Activated naive CD4-positive, alpha-beta T cell treated with anti-CD3 and anti-CD28 coated beads for 36 hours (primary cell): ENCODE measurements at regions not wholly inside any gene's neighbourhood (a gene's known extent, or its start where the extent isn't known, plus 50 kb on each side); places are given as distances from the start of the nearest gene placed in this dataset.

Experiments used
- CTCF ChIA-PET: fragments of 350-600 bp; sonication (Branson Sonifier 250); formaldehyde crosslinking; loops from one replicate; lab custom pipeline; 2021; ENCODE audit warnings: antibody characterized with exemption; lab: Charles Lee
- DNase-seq: peaks from one replicate; pipeline ENCODE4 v3.0.0-alpha.2; 2020
- H3K27ac Mint-ChIP-seq: one replicate; pipeline ENCODE4 v1.8.0; 2021; ENCODE audit warnings: mild to moderate bottlenecking, mixed read lengths
- H3K27me3 Mint-ChIP-seq: one replicate; pipeline ENCODE4 v1.8.0; 2021; ENCODE audit warnings: low read depth, mixed read lengths
- H3K36me3 Mint-ChIP-seq: one replicate; pipeline ENCODE4 v1.8.0; 2021; ENCODE audit warnings: low read depth, mixed read lengths
- H3K4me1 Mint-ChIP-seq: one replicate; pipeline ENCODE4 v1.8.0; 2021; ENCODE audit warnings: low read depth, mixed read lengths
- H3K4me3 Mint-ChIP-seq: one replicate; pipeline ENCODE4 v1.8.0; 2021; ENCODE audit warnings: mild to moderate bottlenecking, moderate library complexity, mixed read lengths
- H3K9me3 Mint-ChIP-seq: one replicate; pipeline ENCODE4 v1.8.0; 2021; ENCODE audit warnings: mixed read lengths
- intact Hi-C: fragments of 100-400 bp; cut with micrococcal nuclease; formaldehyde crosslinking; loops from one replicate; pipeline ENCODE4 v1.15.1; 2023

DNA sequence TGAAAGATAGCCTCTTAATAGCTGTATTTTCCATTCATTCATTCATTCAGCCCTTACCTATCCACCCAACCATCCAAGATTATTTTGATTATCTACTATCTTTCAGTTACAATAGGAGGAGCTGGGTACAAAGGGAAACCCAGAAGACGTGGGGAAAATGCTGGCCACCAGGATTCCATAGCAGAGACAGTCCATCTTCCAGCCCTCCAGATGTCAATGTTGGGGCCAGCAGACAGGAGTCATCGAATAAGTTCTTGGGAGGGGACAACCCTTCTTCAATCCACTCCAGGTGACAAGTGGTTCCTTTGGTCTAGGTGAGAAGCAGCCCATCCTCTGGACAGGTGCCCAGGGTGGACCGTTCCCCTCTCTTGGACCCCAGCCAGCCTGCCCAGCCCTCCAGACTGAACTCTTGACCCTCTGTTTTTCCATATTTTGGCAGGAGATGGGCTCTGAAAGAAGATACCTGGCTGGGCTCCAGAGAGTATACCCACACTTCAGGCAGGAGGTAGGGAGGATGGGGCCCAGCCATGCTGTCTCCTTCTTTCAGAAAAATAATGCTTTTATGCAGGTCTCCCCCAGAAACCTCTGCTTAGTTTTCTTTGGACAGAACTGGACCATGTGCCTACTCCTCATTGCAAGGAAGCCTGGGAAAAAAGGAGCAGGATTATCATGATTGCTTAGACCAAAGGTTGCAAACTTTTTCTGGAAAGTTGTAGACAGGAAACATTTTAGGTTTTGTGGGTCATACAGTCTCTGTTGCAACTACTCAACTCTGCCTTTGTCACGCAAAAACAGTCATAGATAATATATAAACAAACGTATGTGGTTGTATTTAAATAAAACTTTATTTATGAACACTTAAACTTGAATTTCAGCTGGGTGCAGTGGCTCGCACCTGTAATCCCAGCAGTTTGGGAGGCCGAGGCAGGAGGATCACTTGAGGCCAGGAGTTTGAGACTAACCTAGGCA, 95.5 kb upstream of the SMNDC1 start:
- intact Hi-C loops, result no loop called here
- Mint-ChIP-seq H3K27ac (no peak overlapping the region), H3K36me3 (no peaks in the 10 kb centered on the region), H3K9me3 (no peaks in the 10 kb centered on the region), H3K4me1 (peaks cover 14% of the 10 kb centered on the region), H3K27me3 (no peaks in the 10 kb centered on the region), H3K4me3 (no peak overlapping the region)
- CTCF ChIA-PET, result interaction anchor here (1.0 kb wide), 1 partner anchor 13 kb away, joined by 5 read pairs; no protein-coding TSS in a partner anchor
- DNase-seq, result no peak

DNA sequence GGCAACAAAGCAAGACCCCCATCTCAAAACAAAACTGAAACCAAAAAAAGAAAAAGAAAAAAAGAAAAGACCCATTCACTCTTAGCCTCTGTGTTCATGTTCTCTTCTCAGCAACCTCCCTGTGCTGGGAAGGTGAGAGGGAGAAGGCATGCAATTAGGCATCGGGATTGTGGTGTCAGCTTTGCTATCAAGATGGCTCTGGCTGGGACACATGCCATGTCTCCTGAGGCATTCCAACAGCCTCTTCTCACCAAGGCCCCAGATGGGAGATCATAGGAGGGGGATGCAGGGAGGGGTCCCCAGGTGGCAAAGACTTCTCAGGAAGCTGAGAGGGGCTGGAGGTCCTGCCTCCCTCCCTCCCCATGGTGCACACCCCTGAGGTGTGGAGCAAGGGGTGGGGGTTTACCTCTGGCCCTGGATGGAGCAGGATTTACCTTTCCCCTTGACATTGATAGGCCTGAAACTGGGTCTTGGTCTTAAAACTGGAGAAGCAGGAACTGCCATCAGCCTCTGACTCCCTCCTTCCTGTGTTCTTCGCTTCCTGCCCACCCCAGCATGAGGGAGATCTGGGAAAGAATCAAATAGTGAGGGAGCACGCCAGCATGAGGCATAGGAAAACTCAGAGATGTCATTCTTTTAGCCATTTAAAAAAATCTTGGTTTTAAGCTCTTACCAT, 96.2 kb upstream of the DUSP5 start:
- CTCF ChIA-PET, result interaction anchor here (1.3 kb wide), 1 partner anchor 47 kb away, joined by 4 read pairs; no protein-coding TSS in a partner anchor
- Mint-ChIP-seq H3K4me1 (peaks cover 6% of the 10 kb centered on the region), H3K27me3 (no peaks in the 10 kb centered on the region), H3K27ac (no peak overlapping the region), H3K4me3 (no peak overlapping the region), H3K36me3 (no peaks in the 10 kb centered on the region), H3K9me3 (no peaks in the 10 kb centered on the region)
- intact Hi-C loops, result no loop called here
- no peak for DNase-seq

- H3K36me3 Mint-ChIP-seq, result no peaks in the 10 kb centered on the region
- CTCF ChIA-PET, result interaction anchor here (0.6 to 1.3 kb wide), 2 partner anchors 10 to 47 kb away, joined by 4 to 5 read pairs; no protein-coding TSS in a partner anchor
- no peaks in the 10 kb centered on the region for H3K9me3 Mint-ChIP-seq
- DNase-seq, result no peak
- H3K27me3 Mint-ChIP-seq, result no peaks in the 10 kb centered on the region
- H3K4me1 Mint-ChIP-seq, result peaks cover 6% of the 10 kb centered on the region
- no peak overlapping the region for H3K27ac Mint-ChIP-seq
- no peak overlapping the region for H3K4me3 Mint-ChIP-seq
- intact Hi-C loops, result no loop called here
Observed at GRCh38 chr10:110402077-110402416, 95.7 kb upstream of the DUSP5 start.

DNA sequence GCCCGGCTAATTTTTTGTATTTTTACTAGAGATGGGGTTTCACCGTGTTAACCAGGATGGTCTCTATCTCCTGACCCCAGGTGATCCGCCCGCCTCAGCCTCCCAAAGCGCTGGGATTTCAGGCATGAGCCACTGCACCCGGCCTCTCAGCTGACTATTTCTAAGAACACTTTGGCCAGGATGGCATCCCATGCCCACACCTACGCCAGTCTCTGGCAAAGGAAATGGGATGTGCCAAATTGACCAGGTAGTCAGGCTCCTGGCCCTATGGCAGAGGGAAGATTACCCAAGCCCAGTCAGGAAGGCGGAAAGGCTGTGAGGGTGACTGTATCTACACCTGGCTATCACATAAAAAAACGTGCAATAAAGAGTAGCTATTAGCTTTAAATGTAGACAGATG, 94.1 kb upstream of the DUSP5 start:
- H3K4me3 Mint-ChIP-seq, result no peak overlapping the region
- CTCF ChIA-PET, result interaction anchor here (0.7 to 1.3 kb wide), 3 partner anchors 12 to 143 kb away, joined by 3 to 6 read pairs (median 3); no protein-coding TSS in a partner anchor
- H3K4me1 Mint-ChIP-seq, result peaks cover 5% of the 10 kb centered on the region
- H3K27me3 Mint-ChIP-seq, result no peaks in the 10 kb centered on the region
- no peaks in the 10 kb centered on the region for H3K9me3 Mint-ChIP-seq
- intact Hi-C loops, result no loop called here
- H3K27ac Mint-ChIP-seq, result no peak overlapping the region
- no peaks in the 10 kb centered on the region for H3K36me3 Mint-ChIP-seq
- no peak for DNase-seq

DNA sequence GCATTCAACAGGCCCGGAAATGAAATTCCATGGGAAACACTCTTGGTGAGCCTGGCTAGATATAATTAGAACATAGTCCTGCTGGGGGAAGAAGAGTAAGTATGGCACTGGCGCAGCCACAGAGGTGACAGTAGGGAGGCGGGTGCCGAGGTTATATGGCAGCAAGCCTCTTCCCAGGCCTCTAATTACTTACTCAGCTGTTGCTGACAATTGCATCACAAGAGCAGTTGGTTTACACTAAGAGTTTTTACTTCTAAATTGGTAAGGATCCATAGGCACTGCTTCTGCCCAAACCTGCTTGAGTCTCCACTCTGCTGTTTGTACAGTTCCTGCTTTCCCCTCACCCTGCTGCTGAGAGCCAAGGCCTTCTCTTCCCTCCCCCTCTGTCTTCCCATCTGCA, 93.3 kb upstream of the DUSP5 start:
- H3K4me3 Mint-ChIP-seq, result no peak overlapping the region
- H3K27me3 Mint-ChIP-seq, result no peaks in the 10 kb centered on the region
- CTCF ChIA-PET, result interaction anchor here (1.9 kb wide), 1 partner anchor 50 kb away, joined by 4 read pairs; no protein-coding TSS in a partner anchor
- no peak overlapping the region for H3K27ac Mint-ChIP-seq
- H3K36me3 Mint-ChIP-seq, result no peaks in the 10 kb centered on the region
- intact Hi-C loops, result no loop called here
- no peak for DNase-seq
- peaks cover under 1% of the 10 kb centered on the region for H3K4me1 Mint-ChIP-seq
- H3K9me3 Mint-ChIP-seq, result no peaks in the 10 kb centered on the region

DNA sequence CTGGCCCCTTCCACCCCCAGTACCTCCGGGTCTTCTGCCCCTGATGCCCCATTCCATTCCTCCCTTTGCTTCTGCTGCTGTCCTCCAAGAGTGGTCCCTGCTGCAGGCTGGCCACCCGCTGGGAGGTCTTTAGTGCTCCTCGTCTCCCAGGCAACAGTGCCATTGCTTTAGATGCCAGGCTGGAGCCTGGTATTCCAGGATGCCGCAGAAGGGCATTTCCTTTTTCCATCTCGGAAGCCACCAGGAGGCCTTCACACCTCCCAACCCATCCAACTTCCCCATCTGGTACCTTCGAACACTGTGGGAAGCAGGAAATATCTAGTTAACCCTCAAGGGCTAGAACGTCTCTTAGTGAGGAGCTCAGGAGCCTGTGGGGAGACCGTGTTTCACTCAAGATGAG, 92.9 kb upstream of the DUSP5 start:
- intact Hi-C loops, result no loop called here
- CTCF ChIA-PET, result interaction anchor here (1.0 to 1.9 kb wide), 2 partner anchors 10 to 50 kb away, joined by 3 to 4 read pairs; no protein-coding TSS in a partner anchor
- H3K9me3 Mint-ChIP-seq, result no peaks in the 10 kb centered on the region
- no peaks in the 10 kb centered on the region for H3K27me3 Mint-ChIP-seq
- H3K27ac Mint-ChIP-seq, result no peak overlapping the region
- H3K36me3 Mint-ChIP-seq, result no peaks in the 10 kb centered on the region
- no peak for DNase-seq
- no peak overlapping the region for H3K4me3 Mint-ChIP-seq
- peaks cover 5% of the 10 kb centered on the region for H3K4me1 Mint-ChIP-seq

DNA sequence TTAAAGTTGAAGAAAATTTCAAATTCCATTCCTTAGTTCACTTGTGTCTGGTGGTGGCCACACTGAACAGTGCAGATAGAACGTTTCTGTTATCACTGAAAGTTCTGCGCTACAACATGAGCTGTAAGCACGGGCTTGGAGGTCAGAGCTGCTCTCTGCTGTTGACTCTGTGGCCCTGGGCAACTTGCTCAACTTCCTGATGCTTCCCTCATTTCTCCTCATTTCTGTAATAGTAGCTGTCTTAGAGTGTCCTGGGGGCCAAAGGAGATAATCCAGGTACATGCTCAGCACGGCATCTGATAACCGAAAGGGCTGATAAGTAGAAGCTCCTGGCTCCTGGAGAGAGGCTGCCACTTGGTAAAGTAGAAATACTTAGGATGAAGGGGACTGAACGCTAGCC, 92.3 kb upstream of the DUSP5 start:
- H3K4me1 Mint-ChIP-seq, result peaks cover 11% of the 10 kb centered on the region
- H3K27me3 Mint-ChIP-seq, result no peaks in the 10 kb centered on the region
- intact Hi-C loops, result no loop called here
- no peak overlapping the region for H3K4me3 Mint-ChIP-seq
- CTCF ChIA-PET, result interaction anchor here (1.0 to 1.9 kb wide), 2 partner anchors 9 to 51 kb away, joined by 3 to 4 read pairs; no protein-coding TSS in a partner anchor
- H3K9me3 Mint-ChIP-seq, result no peaks in the 10 kb centered on the region
- no peak for DNase-seq
- H3K36me3 Mint-ChIP-seq, result no peaks in the 10 kb centered on the region
- no peak overlapping the region for H3K27ac Mint-ChIP-seq

- Mint-ChIP-seq H3K27ac (no peak overlapping the region), H3K4me3 (no peak overlapping the region), H3K9me3 (no peaks in the 10 kb centered on the region), H3K36me3 (no peaks in the 10 kb centered on the region), H3K27me3 (no peaks in the 10 kb centered on the region), H3K4me1 (peaks cover 24% of the 10 kb centered on the region)
- no peak for DNase-seq
- CTCF ChIA-PET, result interaction anchor here (0.6 to 3.3 kb wide), 4 partner anchors 24 to 138 kb away, joined by 3 to 14 read pairs (median 3); no protein-coding TSS in a partner anchor
- intact Hi-C loops, result no loop called here
Observed at GRCh38 chr10:110407301-110408170, 90.2 kb upstream of the DUSP5 start.

DNA sequence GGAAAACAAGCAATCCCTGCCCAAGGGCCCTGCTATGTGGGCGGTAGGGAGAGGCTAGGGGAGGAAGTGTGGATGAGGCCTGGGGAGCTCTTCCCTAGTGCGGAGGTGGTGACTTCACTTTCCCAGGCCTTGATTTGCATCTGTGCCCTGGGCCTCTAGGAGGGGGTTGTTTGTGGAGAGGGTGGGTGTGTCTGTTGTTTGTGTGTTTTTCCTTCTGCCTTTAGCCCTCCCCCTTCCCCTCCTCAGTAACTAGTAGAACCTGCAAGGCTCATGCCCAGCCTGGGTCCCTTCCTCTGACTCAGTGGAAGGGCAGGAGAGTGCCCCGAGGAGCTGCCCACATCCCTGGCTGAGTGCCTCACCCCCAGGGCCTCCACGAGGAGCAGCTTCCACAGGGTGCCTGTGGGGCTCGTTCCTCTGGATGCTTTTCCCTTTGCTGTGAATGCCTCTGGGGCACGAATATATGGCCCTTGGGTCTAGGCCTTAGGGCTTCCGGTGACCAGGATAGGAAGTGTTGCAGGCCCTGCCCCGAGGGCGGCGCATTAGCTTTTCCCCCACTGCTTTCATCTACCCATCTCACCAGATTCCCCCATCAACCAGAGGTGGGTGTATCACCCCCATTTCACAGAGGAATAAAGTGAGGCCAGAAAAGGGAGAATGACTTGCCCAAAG, 89.4 kb upstream of the DUSP5 start:
- Mint-ChIP-seq H3K36me3 (no peaks in the 10 kb centered on the region), H3K27me3 (no peaks in the 10 kb centered on the region), H3K9me3 (no peaks in the 10 kb centered on the region), H3K4me3 (no peak overlapping the region), H3K27ac (no peak overlapping the region), H3K4me1 (peaks cover 31% of the 10 kb centered on the region)
- DNase-seq, result no peak
- intact Hi-C loops, result no loop called here
- CTCF ChIA-PET, result interaction anchor here (1.1 to 3.3 kb wide), 3 partner anchors 54 to 138 kb away, joined by 3 to 14 read pairs (median 3); no protein-coding TSS in a partner anchor

DNA sequence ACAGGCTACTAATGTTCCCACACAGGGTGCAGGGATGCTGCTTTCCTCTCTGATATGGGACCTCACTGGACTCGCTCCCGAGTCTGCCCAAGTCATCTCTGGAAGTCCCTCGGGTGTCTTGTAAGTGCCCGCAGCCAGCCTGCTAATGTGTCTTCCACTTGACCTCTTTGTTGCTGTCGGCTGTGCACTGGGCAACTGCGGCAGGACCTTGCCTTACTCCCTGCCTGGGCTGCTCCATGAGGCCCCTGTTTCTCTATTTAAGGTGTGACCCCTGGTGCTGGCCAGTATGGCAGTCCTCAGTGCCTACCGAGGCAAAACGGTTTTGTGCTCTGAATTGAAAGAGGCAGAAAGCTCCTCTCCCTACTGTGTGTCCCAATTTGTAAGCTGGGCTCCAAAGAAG, 88.8 kb upstream of the DUSP5 start:
- Mint-ChIP-seq H3K4me1 (peaks cover 37% of the 10 kb centered on the region), H3K27ac (no peak overlapping the region), H3K4me3 (no peak overlapping the region), H3K9me3 (no peaks in the 10 kb centered on the region), H3K36me3 (no peaks in the 10 kb centered on the region), H3K27me3 (no peaks in the 10 kb centered on the region)
- CTCF ChIA-PET, result interaction anchor here (1.1 to 3.3 kb wide), 3 partner anchors 54 to 137 kb away, joined by 3 to 14 read pairs (median 3); no protein-coding TSS in a partner anchor
- intact Hi-C loops, result no loop called here
- DNase-seq, result no peak

DNA sequence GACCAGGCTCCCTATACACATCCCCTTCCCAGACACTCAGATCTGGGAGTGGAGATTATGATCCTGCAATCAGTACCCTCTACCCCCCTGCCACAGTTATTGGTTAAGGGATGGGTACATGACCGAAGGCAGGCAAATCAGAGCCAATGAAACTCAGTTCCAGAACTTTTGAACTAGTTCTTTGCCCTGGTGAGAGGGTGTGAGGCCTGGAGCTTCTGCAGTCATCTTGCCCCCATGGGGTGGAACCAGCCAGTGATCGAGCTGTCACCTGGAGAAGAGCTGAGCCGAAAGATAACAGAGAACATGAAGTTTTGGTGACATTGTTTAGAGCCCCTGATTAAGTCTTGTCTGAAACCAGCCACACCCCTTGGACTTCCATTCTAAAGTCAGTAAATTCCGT, 88.2 kb upstream of the DUSP5 start:
- Mint-ChIP-seq H3K9me3 (no peaks in the 10 kb centered on the region), H3K4me1 (peaks cover 43% of the 10 kb centered on the region), H3K4me3 (no peak overlapping the region), H3K27ac (no peak overlapping the region), H3K36me3 (no peaks in the 10 kb centered on the region), H3K27me3 (no peaks in the 10 kb centered on the region)
- CTCF ChIA-PET, result interaction anchor here (1.6 to 3.3 kb wide), 2 partner anchors 55 to 137 kb away, joined by 3 to 14 read pairs; no protein-coding TSS in a partner anchor
- intact Hi-C loops, result no loop called here
- DNase-seq, result no peak
